GM19452 (cell line): ENCODE measurements at regions not wholly inside any gene's neighbourhood (a gene's known extent, or its start where the extent isn't known, plus 50 kb on each side); places are given as distances from the start of the nearest gene placed in this dataset.

Source experiments
- ATAC-seq: cut with Tn5 transposase; IDR thresholded peaks from one replicate; pipeline ENCODE4 v1.9.1; 2021; ENCODE audit not compliant: unreplicated experiment

DNA sequence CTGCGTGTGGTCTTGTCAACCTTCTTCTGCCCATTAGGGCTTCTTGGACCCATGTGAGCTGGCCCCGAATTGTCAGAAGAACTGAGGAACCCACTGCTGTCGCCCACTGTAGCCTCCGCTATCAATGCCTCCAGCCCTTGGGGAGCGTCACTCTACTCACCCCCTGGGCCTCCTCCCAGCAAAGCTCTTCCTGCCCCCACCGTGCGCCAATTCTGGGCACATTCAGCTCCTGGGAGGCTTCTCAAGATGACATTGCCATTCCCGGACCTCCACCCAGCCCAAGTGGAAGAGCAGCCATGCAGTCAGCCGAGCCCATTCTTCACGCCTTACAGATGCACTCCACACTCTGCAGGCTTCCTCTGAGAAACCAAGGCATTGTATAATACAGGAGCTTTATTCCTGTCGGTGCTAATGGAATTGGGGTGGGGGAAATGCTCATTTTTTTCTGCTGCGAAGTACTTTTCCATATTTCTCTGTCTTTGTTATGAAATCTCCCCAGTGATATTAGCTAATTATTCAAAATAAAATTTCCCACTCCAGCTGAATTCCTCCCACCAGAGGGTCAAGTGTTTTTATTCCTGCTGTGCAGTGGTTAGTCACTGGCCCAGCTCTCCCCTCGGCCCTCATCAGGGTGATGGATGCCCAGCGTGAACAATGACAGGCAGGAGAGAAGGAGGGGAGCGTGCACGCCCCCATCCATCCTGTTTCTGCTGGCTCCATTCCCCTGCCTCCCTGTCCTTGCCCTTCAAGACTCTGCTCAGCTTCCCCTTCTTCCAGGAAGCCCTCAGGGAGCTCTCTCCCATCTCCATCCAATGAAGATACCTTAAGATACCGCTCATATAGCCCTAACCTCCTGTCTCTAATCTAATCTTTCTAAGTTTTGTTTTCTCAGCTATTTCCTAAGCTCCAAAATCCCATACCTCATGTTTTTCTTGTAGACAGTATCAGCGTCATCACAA lies 87.7 kb downstream of the C16orf95 start:
- no peak for ATAC-seq

DNA sequence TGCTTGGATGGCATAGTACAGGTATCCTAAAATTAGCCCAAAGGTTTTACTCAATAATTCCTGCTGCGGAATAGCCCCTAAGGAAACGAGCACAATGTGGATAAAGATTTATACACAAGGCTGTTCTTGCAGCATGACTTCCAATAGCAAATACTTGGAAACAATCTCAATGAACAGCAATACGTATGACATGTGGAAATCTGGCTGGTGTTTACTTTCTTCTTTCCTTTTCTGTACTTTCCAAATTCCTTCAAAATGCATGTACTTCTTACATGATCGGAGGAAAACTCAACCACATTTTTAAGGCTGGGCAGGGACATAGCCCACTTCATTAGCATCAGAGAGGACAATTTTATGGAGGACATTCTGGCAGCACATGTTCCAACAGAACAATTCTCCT lies 86.6 kb downstream of the C16orf95 start:
- no peak for ATAC-seq

DNA sequence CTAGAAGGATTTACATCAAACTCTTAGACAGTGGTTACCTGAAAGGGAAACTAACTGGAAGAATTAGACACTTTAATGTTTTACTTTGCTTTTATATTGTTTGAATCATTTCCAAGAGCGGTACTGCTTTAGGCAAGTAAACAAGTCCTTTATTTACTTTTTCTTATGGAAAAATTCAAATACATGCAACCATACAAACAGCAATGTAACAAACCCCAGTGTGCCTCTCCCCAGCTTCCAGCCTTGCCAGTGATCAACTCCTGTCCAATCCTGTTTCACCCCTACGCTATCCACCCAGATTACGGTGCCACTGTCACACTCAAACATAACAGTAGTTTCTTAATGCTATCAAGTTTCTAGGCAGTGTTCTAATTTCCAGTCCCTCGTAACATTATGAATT lies 85.9 kb downstream of the C16orf95 start:
- ATAC-seq = no peak

DNA sequence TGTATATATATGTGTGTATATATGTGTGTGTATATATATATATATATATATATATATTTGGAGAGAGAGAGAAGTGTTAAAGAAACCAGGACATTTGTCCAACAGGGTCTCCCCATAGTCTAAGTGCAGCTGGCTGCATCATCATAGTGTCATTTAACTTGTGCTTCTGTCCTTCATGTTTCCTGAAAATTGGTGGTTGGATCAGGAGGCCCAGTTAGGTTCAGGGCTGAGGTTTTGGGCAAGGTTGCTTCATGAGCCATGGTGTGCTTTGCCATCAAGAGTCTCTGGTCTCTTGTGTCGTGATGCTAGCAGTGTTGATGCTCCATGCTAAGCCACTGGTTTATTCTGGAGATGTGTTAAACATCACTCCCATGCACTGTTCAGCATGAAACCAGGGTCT lies 85.3 kb downstream of the C16orf95 start:
- no peak for ATAC-seq

DNA sequence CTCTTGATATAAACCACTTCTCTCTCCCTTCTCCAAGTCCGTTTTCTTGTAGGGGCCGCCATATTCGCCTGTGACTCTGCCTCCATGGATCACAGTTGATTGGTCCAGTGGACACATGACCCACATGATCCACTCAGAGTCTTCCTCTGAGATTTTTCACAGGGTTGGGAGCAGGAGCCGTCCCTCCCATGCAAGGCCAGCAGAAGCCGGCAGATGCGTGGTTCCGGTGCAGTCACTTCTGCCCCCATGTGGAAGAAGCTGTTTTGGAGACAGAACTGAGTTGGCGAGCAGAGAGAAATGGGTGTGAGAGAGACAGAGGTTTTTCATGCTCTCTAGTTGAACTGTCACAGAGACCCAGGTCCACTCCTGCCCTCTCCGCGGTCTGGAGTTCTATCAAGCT lies 83.3 kb downstream of the C16orf95 start:
- no peak for ATAC-seq

DNA sequence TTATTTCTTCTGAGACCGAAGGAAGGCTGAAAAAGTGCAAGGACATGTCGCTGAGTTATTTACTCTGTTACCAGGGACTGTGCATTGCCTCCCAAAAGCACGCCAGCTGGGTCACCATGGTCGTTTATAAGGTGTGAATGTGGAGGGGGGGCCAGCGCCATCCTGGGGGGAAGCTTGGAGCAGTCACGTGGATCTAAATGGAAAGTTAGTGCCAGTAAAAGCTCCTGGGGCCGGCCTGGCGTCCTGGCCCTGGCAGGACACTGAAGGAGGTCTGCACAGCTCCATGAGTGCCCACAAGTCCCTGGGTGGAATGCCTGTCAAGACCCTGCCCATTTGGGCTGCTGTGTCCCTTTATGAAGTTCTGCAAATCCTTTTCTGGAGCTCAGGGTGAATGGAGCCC lies 82.6 kb downstream of the C16orf95 start:
- ATAC-seq = no peak

DNA sequence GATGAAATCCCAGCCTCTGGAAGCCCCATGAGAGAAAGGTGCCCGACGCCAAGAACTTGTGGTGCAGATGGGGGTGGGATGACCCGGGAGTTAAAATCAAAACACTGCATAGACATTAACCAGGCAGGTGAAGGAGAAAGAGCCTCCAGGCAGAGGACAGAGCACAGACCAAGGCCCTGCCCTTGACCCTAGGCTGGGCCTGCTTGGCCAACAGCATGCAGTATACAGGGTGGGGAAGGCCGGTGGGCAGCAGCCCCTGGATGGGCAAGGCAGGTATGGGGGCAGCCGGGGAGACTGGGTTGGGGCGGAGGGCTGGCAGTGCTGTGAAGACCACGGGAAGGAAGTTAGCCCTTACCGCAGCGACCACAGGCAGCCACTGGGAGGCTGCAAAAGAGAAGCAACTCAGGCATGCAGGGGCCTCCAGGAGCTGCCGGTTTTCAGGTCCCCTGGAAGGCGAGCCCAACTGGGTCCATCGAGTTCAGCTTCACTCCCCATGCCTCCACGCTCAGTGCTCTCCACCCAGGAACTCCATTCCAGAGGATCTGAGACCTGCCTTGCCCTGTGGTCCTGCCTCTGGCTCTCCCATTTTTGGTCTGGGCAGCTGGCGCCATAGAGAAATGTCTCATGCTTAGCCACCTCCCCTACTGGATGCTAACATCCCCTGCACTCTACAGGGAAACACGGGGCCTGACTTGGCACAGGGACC lies 81.2 kb downstream of the C16orf95 start:
- no peak for ATAC-seq

DNA sequence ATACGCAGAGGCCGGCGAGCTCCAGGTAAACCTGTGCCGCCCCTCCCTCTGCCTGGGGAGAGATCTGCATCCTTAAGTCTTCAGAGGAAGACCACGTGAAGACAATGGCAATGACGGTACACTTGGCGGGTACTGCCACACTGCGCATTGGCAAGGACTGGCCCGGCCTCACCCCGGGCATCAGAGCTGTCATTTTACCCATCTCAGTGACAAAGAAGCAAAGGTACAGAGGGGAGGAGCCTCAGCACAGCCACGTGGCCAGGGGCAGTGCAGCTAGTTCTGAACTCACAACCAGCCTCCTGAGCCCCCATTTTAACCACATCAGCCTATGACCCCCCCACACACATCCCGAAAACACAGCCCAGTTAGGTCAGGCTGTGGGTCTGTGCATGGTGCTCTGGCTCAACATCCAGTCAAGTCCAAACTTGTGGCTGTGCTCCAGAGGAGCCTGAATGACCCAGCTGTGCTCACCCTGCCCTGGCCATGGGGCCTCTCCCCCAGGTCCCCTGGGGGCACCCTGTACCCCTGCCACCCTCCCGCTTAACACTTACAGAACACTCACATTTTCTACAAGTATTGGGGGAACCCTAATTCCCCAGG lies 80.6 kb downstream of the C16orf95 start:
- no peak for ATAC-seq

DNA sequence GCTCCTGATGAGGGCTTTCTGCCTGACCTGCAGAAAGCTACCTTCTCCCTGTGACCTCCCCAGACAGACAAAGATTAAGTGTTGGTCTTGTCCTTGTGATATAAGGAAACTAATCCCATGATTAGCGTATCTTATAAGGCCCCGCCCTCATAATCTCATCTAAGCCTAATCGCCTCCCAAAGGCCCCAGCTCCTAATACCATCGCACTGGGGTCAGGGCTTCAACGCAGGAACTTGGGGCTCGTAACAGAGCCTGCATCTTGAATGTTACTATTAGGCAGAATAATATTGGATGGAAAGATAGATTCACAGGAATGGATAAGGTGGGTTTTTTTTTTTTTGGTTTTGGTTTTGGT lies 78.9 kb downstream of the C16orf95 start:
- no peak for ATAC-seq

DNA sequence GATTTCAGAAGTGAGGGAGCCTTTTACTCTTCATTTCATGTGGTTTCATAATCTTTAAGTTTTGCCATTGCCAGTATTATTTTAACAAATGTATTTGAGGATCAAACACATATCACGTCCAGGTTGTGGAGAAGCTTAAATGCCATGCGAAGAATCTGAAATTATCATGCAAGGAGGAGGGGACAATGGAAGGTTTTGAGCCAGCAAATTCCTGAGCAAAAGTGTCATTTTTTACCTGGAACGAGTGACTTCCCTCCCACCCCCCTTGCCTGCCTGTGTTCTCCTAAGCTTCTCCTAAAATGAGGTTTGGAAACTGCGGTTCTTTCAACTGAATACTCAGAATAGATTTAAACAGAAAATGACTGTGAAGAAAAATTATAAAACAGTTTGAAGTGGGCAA lies 77.6 kb downstream of the C16orf95 start:
- no peak for ATAC-seq

DNA sequence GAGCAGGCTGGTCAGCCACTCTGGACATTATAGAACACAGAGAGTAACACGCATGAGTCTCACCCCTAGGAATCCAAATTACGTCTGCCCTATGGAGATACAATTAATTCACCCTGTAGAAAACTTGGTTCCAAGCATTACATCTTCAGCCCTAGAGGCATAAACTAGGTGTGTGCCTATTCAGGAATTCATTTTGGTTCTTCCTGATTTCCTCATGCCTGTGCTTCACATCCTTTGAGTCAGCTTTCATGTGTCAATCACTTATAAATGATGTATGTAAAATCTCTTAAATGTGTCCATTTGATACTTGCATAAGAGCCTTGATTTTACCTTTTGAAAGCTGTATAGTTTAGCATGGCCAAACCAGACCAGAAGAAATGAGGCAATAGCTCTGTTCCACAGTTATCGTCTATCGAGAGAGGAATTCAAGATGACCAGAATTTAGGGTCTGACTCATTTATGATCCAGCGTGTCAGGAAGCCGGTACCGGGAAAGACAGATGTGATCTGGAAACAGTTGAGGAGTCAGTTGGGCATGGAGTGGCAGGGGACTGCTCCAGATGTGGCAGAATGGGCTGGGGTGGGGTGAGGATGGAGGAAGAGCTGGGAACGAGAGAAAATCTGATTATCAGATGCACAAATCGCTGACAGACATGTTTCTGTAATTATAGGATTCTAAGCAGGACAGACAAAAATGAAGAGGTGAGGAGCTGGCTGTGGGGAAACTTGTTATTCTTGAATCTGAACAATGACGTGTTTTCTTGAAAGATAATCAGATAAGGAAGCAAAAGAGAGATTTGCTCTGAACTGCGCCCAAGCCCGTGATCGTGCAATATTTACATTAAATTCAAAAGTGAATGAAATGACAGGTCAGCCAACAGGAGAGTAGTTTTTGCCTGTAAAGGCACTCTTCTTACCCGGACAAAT lies 76.7 kb downstream of the C16orf95 start:
- no peak for ATAC-seq

DNA sequence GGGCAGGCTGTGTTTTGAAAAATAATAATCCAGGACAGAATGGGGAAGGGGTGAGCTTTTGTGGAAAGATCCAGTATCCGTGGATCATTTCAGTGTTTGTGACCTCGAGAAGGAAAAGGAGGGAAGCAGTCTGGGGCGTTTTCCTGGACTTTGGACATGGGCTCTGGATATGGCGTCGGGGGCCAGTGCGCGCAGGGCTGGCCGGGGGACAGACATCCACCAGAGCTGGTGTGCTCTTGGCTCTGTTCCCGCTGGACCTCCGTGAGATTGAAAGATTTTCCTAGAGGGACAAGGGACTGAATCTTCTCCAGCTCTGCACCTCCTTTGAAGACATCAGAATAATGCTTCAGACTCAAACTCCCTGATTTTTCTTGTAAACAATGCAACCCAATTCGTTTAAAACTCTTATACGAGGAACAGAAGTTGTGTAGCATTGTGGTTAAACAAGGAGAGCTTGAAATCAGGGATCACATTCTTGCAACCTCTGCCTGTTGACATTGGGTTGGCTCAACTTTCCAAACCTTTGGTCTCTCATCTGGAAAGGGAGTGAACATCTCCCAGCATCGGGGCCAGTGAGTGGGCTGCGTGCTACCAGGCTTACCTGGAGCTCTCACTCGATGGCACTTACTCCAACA lies 75.9 kb downstream of the C16orf95 start:
- no peak for ATAC-seq

DNA sequence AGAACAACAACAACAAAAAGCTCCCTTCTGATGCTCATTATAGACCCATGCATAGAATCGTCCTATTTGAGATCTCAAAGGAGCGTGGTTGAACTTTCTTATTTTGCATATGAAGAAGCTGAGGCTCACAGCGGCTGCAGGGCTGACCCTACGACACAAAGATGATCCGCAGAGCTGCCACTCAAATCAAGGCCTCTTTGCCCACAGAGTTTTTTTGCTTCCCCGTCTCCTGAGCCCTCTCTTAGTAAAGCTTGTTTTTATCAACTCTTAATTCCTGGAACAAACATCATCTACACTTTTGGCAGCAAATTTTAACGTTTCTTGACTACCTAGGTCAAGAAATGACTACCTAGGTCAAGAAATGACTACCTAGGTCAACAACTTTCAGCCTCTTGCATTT lies 73.7 kb downstream of the C16orf95 start:
- ATAC-seq = no peak

DNA sequence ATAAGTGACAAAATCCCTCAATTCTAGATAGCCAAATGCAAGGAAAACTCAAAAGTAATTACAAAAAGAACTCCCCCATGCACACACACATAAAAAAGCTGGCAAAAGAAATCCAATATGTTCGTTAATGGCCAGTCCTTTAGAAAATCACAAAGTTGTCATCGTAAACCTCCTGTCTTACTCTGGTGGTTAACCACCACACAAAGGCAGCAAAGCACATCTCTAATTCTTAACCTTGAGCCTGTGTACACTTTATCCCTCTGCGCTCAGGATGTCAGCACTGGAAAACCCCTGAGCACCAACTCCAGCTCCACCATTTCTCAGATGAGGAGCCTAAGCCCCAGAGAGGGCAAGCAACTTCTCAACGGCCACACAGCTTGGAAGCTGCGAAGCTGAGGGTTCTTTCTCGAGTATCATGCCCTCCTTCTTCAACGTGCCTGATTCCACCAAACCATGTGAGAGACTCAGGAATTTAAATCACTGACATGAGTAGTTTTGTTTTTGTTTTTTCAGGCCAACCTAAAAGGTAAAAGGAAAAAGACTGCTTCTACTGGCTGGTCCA lies 72.5 kb downstream of the C16orf95 start:
- no peak for ATAC-seq

DNA sequence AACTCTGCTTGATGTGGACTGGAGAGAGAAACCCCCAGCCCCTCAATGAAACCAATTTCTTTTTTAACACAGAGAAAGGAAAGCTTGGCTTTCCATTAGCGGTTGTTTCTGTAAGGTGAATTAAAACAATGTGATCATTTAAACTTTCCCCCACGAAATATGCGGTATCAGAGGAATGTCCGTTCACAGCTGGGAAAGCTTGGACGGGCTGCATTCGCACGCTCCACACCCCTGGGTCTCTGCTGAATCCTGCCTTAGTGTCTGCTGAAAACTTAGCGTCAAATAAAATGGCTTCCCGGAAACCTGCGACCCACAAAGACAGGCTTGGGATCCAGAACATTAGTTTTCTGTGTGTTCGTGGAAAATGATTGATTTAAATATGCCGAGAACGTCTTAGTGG lies 71.7 kb downstream of the C16orf95 start:
- ATAC-seq = no peak

DNA sequence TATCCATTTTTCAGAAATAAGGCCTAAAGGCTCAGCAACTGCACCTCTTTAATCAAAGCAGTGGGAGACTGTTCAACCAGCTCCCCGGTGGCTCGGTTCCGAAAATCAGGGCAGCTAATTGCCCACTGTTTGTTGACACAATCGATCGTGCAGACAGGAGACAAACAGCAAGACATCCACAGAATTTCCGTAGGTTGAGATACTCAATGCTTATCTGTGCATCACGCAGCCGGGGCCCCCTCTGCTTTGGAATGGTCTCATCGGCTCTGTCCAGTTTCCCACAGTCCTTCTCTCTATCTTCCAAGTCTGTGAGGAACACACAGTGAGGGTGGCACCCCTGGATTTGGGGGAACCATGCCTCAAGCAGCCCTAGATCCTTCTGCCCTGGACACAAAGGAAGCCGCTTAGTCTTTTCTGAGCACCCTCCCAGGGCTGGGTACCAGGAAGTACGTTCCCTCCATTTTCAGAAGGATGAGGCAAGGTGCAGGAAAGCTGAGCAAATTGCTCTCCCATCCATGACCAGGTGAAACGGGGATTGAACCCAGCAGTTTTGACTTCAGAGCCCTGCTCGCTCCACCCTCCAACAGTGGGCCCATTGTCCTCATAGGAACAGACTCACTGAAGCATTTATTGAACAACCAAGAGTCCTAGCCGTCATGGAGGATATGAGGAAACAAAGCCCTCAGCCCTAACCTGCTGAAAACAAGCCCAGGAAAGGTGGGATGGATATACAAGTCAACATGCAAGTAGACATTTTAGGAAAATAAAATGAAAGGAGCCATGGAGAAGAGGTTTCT lies 70.7 kb downstream of the C16orf95 start:
- no peak for ATAC-seq

DNA sequence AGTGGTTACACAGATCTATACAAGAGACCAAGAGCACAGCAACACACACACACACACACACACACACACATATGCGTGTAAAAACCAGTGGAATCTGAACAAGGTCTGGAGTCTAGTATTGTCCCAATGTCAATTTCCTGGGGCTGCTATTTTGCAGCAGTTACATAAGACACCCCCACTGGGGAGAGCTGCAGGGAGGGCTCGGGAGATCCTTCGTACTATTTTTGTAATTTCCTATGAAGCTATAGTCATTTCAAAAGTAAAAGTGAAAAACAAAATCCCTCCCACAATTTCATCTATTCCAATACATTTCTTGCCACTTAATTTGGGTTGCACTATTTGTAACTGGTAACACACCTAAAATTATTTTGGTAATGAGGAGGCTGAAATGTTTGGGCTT lies 68.5 kb downstream of the C16orf95 start:
- ATAC-seq = no peak

DNA sequence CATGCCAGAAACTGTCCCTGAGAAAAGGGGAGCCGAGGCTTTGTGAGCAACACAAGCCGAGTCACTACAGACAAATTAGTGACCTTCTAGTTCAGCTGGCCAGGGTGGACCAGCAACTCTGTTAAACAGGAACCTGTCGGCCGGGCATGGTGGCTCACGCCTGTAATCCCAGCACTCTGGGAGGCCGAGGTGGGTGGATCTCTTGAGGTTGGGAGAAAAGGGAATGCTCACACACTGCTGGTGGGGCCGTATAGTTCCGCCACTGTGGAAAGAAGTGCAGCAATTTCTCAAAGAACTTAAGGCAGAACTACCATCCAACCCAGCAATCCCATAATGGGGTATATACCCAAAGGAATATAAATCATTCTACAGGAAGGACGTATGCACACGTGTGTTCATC lies 67.8 kb downstream of the C16orf95 start:
- no peak for ATAC-seq

DNA sequence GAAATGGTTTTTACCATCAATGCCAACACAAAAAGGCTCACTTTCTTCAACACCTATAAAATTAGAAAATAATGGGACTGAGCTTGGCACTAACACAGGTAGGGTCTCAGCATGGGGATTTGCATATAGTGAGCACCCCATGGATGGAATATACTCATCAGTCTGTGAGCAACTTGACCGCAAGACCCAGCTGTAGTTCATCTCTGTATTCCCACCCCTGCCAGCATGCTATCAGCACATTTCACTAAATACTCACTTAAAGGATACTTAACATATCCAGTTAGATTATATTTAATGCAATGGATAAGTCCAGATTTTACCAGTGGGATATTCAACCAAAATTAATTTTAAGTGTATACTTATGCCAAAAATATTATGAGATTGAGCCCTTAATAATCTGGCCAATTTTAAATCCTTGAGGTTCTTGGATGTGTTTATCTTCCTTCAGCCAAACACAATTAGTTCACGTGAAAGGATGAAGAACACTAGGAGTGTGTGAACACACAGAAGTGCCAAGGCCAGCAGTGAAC lies 66.7 kb downstream of the C16orf95 start:
- no peak for ATAC-seq
